ENCODE measurements at regions not wholly inside any gene's neighbourhood (a gene's known extent, or its start where the extent isn't known, plus 50 kb on each side); places are given as distances from the start of the nearest gene placed in this dataset.

DNA sequence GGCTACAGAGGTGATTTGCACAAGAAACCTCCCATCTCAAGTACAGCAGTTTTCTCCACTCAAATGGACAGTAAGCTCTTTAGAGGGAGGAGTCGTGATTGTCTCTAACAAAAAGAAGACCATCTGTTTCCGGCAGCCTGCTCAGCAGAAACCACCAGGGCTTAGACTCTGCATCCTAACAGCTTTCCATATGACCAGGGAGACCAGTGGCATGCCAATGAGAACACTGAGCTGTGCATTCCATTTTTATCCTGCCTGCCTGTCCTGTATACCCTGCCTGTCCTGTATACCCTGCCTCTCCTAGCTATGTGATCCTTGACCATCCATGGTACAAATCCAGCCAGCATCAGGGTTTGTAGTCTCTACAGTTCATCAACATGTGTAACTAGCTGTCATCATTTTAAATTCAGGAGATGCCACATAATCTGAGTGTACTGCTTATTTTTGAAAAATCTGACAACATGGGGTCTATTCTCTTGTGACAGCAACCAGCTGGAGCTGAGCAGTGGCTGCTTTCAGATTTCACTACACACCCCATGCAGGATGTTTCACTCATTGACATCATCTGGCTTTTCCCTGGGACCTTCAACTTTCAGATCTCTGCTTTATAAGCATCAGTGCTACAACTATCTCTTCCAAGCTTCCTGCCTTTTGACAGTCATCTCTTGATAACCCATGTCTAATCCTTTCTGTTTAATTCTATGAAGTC is 50.5 kb upstream of the POU2AF2 start:
- DNase-seq (ENCODE audit: low read depth in 3 of 3, low spot score in 2 of 3) = no peak

DNA sequence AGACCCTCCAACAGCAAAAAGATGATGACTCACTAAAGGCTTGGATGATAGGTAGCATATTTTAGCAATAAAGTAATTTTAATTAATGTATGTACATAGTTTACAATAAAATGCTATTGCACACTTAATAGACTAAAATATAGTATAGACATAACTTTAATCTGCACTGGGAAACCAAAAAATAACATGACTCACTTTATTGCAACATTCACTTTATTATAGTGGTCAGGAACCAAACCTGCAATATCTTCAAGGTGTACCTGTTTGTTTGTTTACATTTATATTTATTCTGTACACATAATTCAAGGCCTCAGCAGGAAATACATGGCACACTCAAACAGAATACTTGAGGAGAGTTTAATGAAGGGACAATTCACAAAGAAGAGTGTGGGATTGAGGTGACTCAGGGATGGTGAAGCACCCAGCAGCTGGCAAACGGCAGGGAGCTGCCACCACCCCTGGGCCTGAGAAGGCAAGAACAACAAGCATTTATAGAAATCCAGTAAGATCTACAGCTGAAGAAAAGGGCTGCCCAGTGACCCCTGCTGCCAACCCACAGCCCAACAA is 51.5 kb upstream of the POU2AF2 start:
- DNase-seq (ENCODE audit: low read depth in 3 of 3, low spot score in 2 of 3) = no peak

DNA sequence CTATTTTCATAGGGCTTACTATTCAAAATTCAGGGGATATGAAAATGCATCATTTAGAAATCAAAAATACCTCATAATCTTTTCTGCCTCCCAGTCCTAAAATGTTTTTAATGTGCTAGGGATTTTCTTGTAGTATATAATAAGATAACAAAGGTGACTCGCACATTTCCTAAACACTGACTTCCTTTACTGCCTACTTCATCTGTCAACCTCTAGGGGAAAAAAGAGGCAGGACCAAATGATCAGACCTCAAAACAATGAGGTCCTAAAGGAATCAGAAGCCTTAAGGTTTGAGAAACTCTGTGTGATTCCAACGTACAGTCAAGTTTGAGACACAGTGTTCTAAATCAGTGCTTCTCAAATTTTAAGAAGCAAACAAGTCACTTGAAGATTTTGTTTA is 56.1 kb upstream of the POU2AF2 start:
- DNase-seq (ENCODE audit: low read depth in 3 of 3, low spot score in 2 of 3) = no peak

DNA sequence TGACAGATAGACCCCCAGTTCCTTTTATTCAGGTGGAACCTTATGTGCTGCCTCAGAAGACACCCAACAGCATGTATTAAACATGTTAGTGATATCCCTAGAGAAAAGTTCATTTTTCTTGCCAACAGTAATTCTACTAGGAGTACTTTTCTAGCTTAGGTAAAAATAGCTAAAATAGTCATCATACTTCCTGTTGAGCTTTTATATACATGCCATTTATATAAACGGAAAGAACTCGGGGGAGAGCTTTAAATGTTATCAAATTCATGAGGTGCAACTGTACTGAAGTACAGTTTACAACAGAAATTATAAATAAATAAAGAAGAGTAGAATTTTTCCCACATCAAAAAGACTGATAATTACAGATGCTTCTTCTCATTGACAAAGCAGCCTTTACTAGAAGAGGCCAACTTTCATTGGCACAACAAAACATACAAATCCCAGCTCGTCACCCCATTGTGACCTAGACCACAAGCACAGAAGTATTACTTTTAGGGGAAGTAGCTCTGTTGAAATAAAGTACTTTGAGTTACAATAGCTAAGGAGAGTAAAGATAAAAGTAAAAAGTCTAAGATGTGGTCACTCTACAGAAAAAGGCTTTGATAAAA is 59.1 kb upstream of the POU2AF2 start:
- DNase-seq (ENCODE audit: low read depth in 3 of 3, low spot score in 2 of 3) = no peak

DNA sequence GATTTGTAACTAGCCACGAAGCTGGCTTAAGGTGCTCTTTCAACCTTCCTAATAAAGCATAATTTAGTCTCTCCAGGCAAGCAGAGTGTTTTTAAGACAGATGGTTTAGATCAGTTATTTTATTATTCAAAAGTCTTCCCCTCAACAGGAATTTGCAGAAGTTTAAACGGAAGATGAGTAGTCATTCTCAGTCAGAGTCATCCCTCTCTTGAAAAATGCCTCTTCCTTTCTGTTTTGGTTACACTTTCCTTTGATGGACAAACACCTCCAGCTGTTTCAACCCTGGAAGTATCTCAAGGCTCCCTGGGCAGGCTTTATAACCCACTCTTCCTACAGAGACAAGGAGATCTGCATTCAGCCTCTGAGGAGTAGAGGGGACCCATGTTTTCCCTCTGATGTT is 60.3 kb upstream of the POU2AF2 start:
- DNase-seq (ENCODE audit: low read depth in 3 of 3, low spot score in 2 of 3) = no peak

DNA sequence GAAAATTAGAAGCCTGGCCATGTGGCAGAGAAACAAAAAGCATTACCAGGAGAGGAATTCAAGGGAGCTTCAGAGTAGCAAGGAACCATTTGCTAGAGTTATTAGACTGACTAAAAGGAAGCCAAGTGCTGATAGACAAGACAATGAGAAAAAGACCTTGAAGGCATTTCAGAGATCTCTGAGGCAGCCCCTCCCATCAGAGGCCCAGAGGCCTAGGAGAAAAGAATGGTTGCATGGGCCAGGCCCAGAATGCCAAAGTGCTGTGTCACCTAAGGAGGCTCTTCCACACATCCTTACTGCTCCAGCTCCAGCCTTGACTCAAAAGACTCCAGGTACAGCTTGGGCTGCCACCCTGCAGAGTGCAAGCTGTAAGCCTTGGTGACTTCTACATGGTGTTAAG is 61.8 kb upstream of the POU2AF2 start:
- DNase-seq (ENCODE audit: low read depth in 3 of 3, low spot score in 2 of 3) = no peak

DNA sequence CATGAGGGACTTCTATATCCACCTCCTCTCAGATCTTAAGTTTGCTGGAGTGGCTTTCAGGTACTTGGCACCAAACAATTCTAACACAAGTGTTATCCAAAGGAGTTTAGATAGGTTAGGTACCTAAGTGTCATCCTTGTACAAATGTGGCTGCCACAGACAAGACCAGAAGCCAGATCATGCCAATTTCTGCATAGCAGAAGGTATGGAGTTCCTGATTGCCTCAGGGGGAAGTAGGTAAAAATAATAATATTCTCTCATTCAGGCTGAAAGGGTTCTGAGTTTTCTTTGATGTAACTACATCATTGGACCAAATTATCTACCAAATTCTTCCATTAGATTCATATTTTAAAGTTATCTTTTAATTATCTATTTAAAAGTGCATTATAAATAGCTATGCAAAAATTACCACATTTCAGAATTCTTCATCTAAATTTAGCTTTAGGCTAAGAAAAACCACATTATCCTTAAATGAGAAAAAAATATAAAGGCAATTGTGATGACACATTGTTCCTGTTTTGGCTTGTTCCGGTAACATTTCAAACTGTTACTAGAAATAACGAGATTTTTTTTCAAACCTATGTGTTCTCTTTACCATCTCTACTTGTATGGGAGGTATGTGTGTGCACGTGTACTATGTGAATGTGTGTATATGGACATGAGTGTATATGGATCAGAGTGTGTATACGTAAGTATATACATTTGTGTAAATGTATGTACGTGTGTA is 66.2 kb upstream of the POU2AF2 start:
- no peak for DNase-seq (ENCODE audit: low read depth in 3 of 3, low spot score in 2 of 3)

DNA sequence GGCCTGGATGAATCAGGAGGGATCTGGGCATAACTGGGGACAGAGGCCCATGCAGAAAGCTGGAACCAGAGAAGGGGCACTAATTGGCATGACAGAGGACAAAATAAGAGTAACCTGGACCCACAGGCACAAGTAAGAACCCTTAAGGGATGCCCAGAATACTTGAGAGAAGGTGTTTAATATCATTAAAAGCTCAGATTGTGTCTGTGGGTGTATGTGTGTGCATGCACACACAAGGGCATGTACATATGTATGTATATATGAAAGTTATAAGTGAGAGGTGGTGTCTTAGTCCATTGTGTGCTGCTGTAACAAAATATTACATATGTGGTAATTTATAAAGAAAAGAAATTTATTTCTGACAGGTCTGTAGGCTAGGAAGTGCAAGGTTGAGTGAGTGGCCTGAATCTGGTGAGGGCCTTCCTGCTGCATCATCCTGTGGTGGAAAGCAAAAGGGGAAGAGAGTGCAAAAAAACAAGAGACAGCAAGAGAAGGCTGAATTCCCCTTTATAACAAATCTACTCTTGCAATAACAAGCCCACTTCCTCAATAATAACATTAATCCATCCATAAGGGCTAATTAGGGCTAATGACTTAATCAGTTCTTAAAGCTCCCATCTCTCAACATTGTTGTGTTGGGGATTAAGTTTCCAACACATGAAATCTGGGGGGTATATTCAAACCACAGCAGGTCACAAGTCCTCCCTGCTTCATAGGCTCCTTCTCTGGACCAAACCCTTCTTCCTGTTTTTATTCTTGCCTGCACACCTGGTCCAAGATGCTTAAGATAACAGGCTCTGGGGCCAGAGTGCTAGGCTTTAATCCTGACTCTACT is 68.3 kb upstream of the POU2AF2 start:
- no peak for DNase-seq (ENCODE audit: low read depth in 3 of 3, low spot score in 2 of 3)

DNA sequence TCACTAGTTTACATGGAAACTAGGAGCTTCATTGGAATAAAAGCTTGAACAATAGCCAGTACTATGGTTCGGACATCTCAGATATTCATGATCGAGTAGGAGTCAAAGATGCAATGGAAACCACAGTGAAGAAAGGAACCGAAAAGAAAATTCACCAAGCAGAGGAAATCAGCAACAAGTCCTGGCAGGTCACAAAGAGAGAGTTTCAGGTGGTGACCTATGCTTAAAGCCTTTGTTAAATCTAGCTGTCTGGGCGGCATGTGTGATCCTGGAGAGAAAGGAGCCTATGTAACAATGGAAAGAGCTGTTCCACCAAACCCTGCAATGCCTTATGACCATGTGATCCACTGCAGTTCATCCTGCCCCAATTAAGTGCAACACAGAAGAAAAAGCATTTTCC is 68.9 kb upstream of the POU2AF2 start:
- no peak for DNase-seq (ENCODE audit: low read depth in 3 of 3, low spot score in 2 of 3)

DNA sequence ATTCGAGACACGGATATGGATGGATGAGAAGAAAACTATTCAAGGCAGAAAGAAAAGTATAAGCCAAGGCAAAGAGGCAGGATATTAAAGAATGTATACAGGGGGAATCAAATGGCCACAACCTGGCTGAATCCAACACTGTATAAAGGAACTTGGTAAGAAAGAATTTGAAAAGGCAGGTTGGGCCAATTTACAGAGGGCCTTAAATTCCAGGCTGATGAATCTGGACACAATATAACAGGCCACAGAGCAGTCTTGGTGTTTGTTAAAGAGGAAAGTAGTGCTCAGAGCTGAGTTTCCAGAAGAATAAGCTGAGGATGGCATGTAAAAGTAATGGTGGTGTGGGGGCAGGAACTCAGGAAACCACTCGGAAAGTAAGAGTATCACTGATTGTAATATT is 72.3 kb upstream of the POU2AF2 start:
- DNase-seq (ENCODE audit: low read depth in 3 of 3, low spot score in 2 of 3) = no peak

DNA sequence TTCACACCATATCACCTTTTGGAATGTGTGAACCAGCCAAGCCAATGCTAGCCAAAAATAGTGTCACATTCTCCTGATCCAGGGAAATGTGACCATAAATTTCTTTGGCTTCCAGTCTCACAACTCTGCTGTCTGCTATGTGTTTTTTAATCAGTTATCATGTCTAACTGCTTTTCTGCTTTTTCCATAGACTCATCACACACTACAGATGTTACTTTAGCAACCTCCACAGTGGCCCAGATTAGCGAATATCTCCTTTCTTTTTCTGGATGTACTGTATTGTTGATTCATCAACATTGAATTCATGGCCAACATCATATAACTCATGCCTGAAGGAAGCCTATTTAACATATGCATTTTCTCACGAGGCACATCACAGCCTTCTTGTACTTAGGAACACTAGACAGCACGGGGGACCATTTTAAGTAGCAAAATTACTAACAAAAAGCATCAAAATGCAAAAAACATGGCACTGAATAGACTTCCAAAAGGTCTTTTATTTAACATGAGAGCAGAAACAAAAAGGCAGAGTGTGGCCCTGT is 73.1 kb upstream of the POU2AF2 start:
- DNase-seq (ENCODE audit: low read depth in 3 of 3, low spot score in 2 of 3) = no peak

DNA sequence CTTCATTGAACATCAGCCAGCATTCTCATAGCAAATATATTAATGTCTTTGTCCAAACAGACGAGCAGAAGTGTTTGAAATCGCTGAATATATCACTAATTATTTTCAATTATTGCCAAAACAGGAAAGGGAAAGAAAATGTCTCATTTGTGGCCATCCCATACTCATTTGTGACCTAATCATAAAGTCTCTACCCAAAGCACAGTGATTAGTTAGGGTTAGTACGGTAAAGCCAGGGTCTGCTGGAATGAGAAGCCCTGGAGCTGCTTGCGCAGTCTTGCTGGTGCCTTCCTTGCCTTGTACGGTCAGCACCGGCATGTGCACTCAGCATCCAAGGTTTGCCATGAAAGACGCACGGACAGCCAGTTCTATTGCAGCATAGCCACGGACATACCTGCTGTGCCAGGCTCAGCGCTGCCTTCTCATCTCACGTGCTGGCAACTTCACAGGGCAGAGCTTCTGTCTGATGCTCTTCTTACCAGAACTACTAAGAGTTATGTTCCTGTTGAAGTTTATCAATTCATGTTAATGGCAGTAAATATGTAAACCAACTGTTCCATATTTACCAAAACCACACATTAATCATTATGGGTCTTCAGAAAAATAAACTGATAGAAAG is 74.7 kb upstream of the POU2AF2 start:
- DNase-seq (ENCODE audit: low read depth in 3 of 3, low spot score in 2 of 3) = no peak

DNA sequence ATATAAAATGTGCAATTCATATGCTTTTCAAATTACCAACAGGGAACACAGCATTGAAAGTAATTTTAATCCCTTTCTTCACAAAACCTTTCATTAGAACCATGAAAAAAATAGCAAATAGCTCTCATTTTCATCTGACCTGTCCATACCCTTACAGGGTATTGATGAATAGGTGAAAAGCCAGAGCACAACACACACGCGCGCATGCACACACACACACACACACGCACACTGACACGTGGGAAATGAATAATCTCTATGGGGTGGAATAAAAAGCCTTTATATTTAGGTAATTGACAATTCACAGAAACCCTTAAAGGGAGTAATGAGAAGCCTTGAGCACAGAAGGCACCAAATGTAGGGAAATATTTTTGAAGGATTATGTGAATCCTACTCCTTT is 76.2 kb upstream of the POU2AF2 start:
- no peak for DNase-seq (ENCODE audit: low read depth in 3 of 3, low spot score in 2 of 3)

DNA sequence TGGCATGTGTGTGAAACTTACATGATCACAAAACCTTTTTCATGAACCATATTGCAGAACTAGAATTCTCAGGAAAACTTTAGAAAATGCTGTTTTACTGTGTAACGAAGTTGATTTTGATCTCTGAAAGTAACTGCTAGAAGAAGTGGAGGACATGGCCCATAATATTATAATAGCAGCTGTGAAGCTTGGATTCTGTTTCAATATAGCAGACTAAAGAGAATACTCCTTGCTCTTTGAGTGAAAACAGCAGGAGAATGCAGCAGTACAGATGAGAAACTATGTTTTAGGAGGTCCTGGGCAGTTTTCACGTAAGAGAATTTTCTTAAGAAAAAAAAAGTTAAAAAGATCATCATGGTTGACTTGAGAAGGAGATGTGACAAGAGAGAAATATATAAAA is 76.7 kb upstream of the POU2AF2 start:
- DNase-seq (ENCODE audit: low read depth in 3 of 3, low spot score in 2 of 3) = no peak

DNA sequence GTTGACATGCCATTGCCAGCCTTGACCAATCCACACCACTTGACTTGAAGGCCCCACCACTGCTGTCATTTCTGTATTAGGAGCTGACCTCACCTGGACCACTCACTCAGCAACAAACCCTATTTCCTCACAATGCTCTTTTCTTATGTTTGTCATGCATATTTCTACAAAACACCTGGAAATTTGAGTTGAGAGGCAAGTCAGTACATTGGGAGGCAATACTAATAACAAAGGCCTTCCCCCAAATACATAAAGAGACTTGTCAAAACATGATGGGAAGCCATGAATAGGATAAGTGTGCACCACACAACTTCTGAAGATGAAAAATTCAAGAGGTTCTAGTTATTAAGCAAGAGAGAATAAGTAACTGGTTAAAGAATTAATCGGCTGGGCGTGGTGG is 77.9 kb upstream of the POU2AF2 start:
- DNase-seq (ENCODE audit: low read depth in 3 of 3, low spot score in 2 of 3) = no peak

DNA sequence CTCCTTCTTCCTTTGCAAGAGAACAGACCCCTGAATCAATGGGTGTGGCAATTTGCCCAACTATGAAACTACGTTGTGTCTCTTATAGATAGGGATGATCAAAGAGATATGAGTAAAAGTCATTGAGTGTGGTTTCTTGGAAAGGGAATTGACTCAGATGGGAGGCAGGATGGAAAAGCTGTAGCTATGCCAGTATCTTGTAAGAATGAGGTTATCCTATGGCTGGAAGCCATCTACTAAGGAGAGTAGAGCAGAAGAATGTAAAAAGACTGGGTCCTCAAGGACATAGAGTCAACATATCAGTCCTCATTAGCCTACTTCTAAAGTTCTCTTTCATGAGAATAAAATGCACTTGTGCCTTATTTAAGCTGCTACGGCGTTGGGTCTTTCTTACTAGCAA is 78.9 kb upstream of the POU2AF2 start:
- DNase-seq (ENCODE audit: low read depth in 3 of 3, low spot score in 2 of 3) = no peak

DNA sequence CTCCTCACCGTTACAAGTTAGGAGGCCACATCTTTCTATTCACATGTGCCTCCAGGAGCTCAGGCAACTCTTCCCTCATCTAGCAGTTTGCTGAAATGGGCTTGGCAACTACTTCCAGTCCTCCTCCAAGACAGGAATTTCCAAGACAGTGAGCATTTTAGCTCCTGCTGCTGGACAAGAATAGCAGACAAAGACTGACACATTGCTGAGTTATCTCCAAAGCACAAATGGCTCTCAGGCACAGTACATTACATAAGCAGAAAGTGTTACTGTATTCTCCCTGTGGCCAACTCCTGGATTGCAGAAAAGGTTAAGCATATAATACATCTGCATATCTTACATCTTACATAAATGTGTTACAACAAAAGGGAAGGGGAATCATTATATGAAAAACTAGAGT is 83.2 kb upstream of the POU2AF2 start:
- DNase-seq (ENCODE audit: low read depth in 3 of 3, low spot score in 2 of 3) = no peak

DNA sequence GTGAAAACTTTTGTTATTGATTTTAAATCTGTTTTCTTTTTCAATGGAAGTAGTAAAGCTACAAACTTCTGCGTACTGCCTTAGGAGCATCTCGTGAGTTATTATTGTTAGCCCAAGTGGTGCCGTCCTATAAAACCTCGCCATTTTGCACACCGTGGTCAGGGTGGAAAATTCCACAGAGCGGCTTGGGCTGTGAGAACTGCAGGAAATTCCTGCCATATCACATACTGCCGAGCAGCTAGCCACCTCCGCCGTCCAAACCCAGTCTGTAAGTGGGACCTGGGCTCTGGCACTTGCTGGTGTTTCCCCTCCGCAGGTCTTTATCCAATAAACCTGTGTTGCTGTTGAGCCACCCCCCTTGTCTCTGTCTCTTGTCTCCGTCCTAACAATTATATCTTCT is 88.0 kb upstream of the POU2AF2 start:
- DNase-seq (ENCODE audit: low read depth in 3 of 3, low spot score in 2 of 3) = no peak

DNA sequence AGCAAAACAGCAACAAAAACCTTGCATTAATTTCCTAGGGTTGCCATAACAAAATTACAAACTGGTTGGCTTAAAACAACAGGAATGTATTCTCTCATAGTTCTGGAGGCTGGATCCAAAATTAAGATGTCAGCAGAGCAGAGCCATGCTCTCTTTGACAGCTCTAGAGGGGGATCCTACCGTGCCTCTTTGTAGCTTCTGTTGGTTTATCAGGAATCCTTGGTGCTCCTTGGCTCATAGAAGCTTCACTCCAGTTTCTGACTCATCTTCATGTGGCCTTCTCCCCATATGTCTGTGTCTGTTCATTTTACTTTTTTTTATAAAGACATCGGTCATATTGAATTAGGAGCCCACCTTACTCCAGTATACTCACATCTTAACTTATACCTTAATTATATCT is 90.5 kb upstream of the POU2AF2 start:
- no peak for DNase-seq (ENCODE audit: low read depth in 3 of 3, low spot score in 2 of 3)

DNA sequence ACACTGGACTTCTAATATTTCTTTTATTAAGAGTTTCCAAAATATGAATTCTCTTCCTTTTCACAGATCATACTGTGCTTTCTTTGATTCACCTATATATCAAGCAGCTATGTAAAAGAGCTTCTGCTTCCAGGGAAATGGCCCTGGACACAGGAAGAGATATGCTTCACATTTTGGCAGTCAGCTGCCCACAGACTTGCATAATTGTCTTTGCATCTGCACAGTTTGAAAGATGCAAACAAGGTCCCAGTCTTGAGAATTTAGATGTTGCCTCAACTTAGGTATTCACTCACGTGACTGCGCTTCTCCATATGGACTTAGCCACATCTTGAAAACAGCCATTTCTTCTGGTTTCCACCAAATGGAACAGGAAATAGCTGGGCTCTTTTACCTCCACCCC is 92.3 kb upstream of the POU2AF2 start:
- DNase-seq (ENCODE audit: low read depth in 3 of 3, low spot score in 2 of 3) = no peak

All from right renal cortex interstitium (tissue), 3 donors.